WTC11 (cell line): ENCODE measurements at regions not wholly inside any gene's neighbourhood (a gene's known extent, or its start where the extent isn't known, plus 50 kb on each side); places are given as distances from the start of the nearest gene placed in this dataset.

Experiments used
- ATAC-seq: fragments of 200-7000 bp; cut with Tn5 transposase; 2 replicates; pipeline ENCODE4 v1.10.0; 2021; ENCODE audit warnings: mild to moderate bottlenecking, moderate library complexity
- CTCF ChIA-PET: fragments of 300-600 bp; sonication (Branson Sonifier 250); formaldehyde crosslinking; loops from one replicate; lab custom pipeline; 2021; ENCODE audit warnings: antibody characterized with exemption; lab: Charles Lee
- POLR2A ChIA-PET: fragments of 350-600 bp; sonication (Branson Sonifier 250); formaldehyde crosslinking; loops from one replicate; lab custom pipeline; 2021; ENCODE audit warnings: antibody characterized with exemption; lab: Charles Lee
- DNase-seq: peaks from one replicate; pipeline ENCODE4 v3.0.0; 2021; ENCODE audit warnings: low spot score
- H3K27ac Mint-ChIP-seq: 2 replicates; pipeline ENCODE4 v1.8.0; 2021; ENCODE audit warnings: mixed read lengths
- H3K27me3 Mint-ChIP-seq: 2 replicates; pipeline ENCODE4 v1.8.0; 2021; ENCODE audit warnings: low read depth, mild to moderate bottlenecking, moderate library complexity, mixed read lengths
- H3K36me3 Mint-ChIP-seq: 2 replicates; pipeline ENCODE4 v1.8.0; 2021; ENCODE audit warnings: mixed read lengths
- H3K4me1 Mint-ChIP-seq: 2 replicates; pipeline ENCODE4 v1.8.0; 2022; ENCODE audit warnings: mixed read lengths
- H3K4me3 Mint-ChIP-seq: 2 replicates; pipeline ENCODE4 v1.8.0; 2021; ENCODE audit warnings: mild to moderate bottlenecking, moderate library complexity, mixed read lengths
- H3K9me3 Mint-ChIP-seq: 2 replicates; pipeline ENCODE4 v1.8.0; 2021; ENCODE audit warnings: mixed read lengths
- ETV6 ChIP-seq: sonication (generic); formaldehyde crosslinking; IDR thresholded peaks from 2 replicates; pipeline ENCODE4 v1.8.1; 2022; ENCODE audit warnings: mild to moderate bottlenecking, missing genetic modification reagents
- FOXP1 ChIP-seq: sonication (generic); formaldehyde crosslinking; IDR thresholded peaks from 2 replicates; pipeline ENCODE4 v1.8.0; 2022; ENCODE audit warnings: missing genetic modification reagents, mild to moderate bottlenecking, moderate library complexity, borderline replicate concordance
- GABPB1 ChIP-seq: sonication (generic); formaldehyde crosslinking; IDR thresholded peaks from 2 replicates; pipeline ENCODE4 v1.8.1; 2023; ENCODE audit warnings: mild to moderate bottlenecking, missing genetic modification reagents
- HMGA2 ChIP-seq: fragments of 250-450 bp; sonication (Bioruptor Pico); IDR thresholded peaks from 2 replicates; pipeline ENCODE4 v1.4.0; 2021; ENCODE audit warnings: mild to moderate bottlenecking, moderate library complexity
- JAZF1 ChIP-seq: fragments of 250-450 bp; sonication (Bioruptor Pico); IDR thresholded peaks from 2 replicates; pipeline ENCODE4 v1.9.0; 2021; ENCODE audit warnings: moderate library complexity, mild to moderate bottlenecking, inconsistent platforms
- KAT7 ChIP-seq: sonication (generic); formaldehyde crosslinking; IDR thresholded peaks from 2 replicates; pipeline ENCODE4 v1.8.1; 2023; ENCODE audit warnings: missing genetic modification reagents, mild to moderate bottlenecking, borderline replicate concordance
- PRRX2 ChIP-seq: fragments of 250-450 bp; sonication (Bioruptor Pico); IDR thresholded peaks from 2 replicates; pipeline ENCODE4 v1.8.0; 2021; ENCODE audit warnings: mild to moderate bottlenecking
- USF1 ChIP-seq: sonication (generic); formaldehyde crosslinking; IDR thresholded peaks from 2 replicates; pipeline ENCODE4 v1.8.0; 2022; ENCODE audit warnings: mild to moderate bottlenecking, missing genetic modification reagents
- ZNF121 ChIP-seq: sonication (generic); formaldehyde crosslinking; IDR thresholded peaks from 2 replicates; pipeline ENCODE4 v1.8.0; 2023; ENCODE audit warnings: missing genetic modification reagents
- ZNF423 ChIP-seq: fragments of 250-450 bp; sonication (Bioruptor Pico); IDR thresholded peaks from 2 replicates; pipeline ENCODE4 v2.1.2; 2022; ENCODE audit warnings: mild to moderate bottlenecking, moderate library complexity
- ZNF512 ChIP-seq: sonication (generic); formaldehyde crosslinking; IDR thresholded peaks from 2 replicates; pipeline ENCODE4 v1.8.1; 2022; ENCODE audit warnings: missing genetic modification reagents, borderline replicate concordance
- TF ChIP-seq, protein P1 (sequence below): fragments of 250-450 bp; sonication (Bioruptor Pico); IDR thresholded peaks from 2 replicates; pipeline ENCODE4 v1.9.0; 2021; ENCODE audit warnings: mild to moderate bottlenecking
- TF ChIP-seq, protein P2 (sequence below): fragments of 250-450 bp; sonication (Bioruptor Pico); IDR thresholded peaks from 2 replicates; pipeline ENCODE4 v1.9.0; 2021; ENCODE audit warnings: moderate library complexity, mild to moderate bottlenecking, inconsistent platforms, borderline replicate concordance
- TF ChIP-seq, protein P3 (sequence below): sonication (generic); formaldehyde crosslinking; IDR thresholded peaks from 2 replicates; pipeline ENCODE4 v1.8.1; 2023; ENCODE audit warnings: mild to moderate bottlenecking, missing genetic modification reagents, moderate library complexity
- TF ChIP-seq, protein P4 (sequence below): sonication (generic); formaldehyde crosslinking; IDR thresholded peaks from 2 replicates; pipeline ENCODE4 v1.8.1; 2023; ENCODE audit warnings: mild to moderate bottlenecking, missing genetic modification reagents, borderline replicate concordance
- TF ChIP-seq, protein P5 (sequence below): sonication (generic); formaldehyde crosslinking; IDR thresholded peaks from 2 replicates; pipeline ENCODE4 v1.8.1; 2022; ENCODE audit warnings: mild to moderate bottlenecking, moderate library complexity, missing genetic modification reagents

DNA sequence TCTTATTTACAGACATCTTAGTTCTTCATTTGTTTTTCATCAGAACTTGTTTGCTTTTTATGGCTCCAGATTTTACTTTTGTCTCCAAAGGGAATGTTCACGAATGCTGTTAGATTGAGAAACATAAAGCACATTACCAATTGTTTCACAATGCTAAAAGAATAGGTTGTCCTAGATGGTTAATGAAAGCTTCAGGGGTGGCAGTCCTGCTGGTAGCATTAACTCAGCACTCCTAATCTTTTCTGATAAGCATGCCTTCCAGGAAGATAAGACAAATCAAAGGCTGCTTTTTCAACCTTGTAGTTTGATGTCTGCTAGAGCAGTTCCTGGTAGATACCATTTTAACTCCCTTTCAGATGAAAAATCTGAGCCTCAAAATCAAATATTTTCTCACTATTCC lies 619.4 kb downstream of the PYDC2 start:
- Mint-ChIP-seq H3K27ac (no peak overlapping the region), H3K36me3 (peaks cover 10% of the 10 kb centered on the region), H3K27me3 (no peaks in the 10 kb centered on the region), H3K9me3 (peaks cover 18% of the 10 kb centered on the region), H3K4me3 (no peak overlapping the region), H3K4me1 (peaks cover 32% of the 10 kb centered on the region)
- ChIA-PET CTCF (interaction anchor here (1.1 kb wide), 1 partner anchor 10 kb away, joined by 3 read pairs; no protein-coding TSS in a partner anchor), POLR2A (no interaction called here)
- DNase-seq (no peak), ATAC-seq (no peak)
- no peak for TF ChIP-seq ETV6 (CRISPR knock-in tag)
- TF ChIP-seq, protein P1, sequence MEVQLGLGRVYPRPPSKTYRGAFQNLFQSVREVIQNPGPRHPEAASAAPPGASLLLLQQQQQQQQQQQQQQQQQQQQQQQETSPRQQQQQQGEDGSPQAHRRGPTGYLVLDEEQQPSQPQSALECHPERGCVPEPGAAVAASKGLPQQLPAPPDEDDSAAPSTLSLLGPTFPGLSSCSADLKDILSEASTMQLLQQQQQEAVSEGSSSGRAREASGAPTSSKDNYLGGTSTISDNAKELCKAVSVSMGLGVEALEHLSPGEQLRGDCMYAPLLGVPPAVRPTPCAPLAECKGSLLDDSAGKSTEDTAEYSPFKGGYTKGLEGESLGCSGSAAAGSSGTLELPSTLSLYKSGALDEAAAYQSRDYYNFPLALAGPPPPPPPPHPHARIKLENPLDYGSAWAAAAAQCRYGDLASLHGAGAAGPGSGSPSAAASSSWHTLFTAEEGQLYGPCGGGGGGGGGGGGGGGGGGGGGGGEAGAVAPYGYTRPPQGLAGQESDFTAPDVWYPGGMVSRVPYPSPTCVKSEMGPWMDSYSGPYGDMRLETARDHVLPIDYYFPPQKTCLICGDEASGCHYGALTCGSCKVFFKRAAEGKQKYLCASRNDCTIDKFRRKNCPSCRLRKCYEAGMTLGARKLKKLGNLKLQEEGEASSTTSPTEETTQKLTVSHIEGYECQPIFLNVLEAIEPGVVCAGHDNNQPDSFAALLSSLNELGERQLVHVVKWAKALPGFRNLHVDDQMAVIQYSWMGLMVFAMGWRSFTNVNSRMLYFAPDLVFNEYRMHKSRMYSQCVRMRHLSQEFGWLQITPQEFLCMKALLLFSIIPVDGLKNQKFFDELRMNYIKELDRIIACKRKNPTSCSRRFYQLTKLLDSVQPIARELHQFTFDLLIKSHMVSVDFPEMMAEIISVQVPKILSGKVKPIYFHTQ (CRISPR knock-in tag), result no peak
- TF ChIP-seq, all 79 proteins: peak for 0

- peaks cover 28% of the 10 kb centered on the region for H3K4me1 Mint-ChIP-seq
- no peak for ATAC-seq
- POLR2A ChIA-PET, result interaction anchor here (0.9 kb wide), 1 partner anchor 58 kb away, joined by 7 read pairs; no protein-coding TSS in a partner anchor
- no peak for TF ChIP-seq USF1 (CRISPR knock-in tag)
- TF ChIP-seq, protein P2, sequence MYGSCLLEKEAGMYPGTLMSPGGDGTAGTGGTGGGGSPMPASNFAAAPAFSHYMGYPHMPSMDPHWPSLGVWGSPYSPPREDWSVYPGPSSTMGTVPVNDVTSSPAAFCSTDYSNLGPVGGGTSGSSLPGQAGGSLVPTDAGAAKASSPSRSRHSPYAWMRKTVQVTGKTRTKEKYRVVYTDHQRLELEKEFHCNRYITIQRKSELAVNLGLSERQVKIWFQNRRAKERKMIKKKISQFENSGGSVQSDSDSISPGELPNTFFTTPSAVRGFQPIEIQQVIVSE (CRISPR knock-in tag), result no peak
- TF ChIP-seq, protein P3, sequence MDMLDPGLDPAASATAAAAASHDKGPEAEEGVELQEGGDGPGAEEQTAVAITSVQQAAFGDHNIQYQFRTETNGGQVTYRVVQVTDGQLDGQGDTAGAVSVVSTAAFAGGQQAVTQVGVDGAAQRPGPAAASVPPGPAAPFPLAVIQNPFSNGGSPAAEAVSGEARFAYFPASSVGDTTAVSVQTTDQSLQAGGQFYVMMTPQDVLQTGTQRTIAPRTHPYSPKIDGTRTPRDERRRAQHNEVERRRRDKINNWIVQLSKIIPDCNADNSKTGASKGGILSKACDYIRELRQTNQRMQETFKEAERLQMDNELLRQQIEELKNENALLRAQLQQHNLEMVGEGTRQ (CRISPR knock-in tag), result no peak
- TF ChIP-seq, protein P4, sequence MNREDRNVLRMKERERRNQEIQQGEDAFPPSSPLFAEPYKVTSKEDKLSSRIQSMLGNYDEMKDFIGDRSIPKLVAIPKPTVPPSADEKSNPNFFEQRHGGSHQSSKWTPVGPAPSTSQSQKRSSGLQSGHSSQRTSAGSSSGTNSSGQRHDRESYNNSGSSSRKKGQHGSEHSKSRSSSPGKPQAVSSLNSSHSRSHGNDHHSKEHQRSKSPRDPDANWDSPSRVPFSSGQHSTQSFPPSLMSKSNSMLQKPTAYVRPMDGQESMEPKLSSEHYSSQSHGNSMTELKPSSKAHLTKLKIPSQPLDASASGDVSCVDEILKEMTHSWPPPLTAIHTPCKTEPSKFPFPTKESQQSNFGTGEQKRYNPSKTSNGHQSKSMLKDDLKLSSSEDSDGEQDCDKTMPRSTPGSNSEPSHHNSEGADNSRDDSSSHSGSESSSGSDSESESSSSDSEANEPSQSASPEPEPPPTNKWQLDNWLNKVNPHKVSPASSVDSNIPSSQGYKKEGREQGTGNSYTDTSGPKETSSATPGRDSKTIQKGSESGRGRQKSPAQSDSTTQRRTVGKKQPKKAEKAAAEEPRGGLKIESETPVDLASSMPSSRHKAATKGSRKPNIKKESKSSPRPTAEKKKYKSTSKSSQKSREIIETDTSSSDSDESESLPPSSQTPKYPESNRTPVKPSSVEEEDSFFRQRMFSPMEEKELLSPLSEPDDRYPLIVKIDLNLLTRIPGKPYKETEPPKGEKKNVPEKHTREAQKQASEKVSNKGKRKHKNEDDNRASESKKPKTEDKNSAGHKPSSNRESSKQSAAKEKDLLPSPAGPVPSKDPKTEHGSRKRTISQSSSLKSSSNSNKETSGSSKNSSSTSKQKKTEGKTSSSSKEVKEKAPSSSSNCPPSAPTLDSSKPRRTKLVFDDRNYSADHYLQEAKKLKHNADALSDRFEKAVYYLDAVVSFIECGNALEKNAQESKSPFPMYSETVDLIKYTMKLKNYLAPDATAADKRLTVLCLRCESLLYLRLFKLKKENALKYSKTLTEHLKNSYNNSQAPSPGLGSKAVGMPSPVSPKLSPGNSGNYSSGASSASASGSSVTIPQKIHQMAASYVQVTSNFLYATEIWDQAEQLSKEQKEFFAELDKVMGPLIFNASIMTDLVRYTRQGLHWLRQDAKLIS (CRISPR knock-in tag), result no peak
- TF ChIP-seq JAZF1 (CRISPR knock-in tag), result no peak
- no peak for TF ChIP-seq KAT7 (CRISPR knock-in tag)
- TF ChIP-seq GABPB1 (CRISPR knock-in tag), result no peak
- TF ChIP-seq PRRX2 (CRISPR knock-in tag), result no peak
- no peak for TF ChIP-seq ZNF512 (CRISPR knock-in tag)
- TF ChIP-seq HMGA2, result no peak
- TF ChIP-seq ZNF121 (CRISPR knock-in tag), result no peak
- TF ChIP-seq, protein P5, sequence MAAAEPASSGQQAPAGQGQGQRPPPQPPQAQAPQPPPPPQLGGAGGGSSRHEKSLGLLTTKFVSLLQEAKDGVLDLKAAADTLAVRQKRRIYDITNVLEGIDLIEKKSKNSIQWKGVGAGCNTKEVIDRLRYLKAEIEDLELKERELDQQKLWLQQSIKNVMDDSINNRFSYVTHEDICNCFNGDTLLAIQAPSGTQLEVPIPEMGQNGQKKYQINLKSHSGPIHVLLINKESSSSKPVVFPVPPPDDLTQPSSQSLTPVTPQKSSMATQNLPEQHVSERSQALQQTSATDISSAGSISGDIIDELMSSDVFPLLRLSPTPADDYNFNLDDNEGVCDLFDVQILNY (CRISPR knock-in tag), result no peak
- TF ChIP-seq FOXP1, result no peak
- no peak for TF ChIP-seq ZNF423 (CRISPR knock-in tag)
Observed at GRCh38 chr3:192082730-192083660, 622.0 kb downstream of the PYDC2 start.

More at GRCh38 chr3:192082730-192083660, 622.0 kb downstream of the PYDC2 start:
- DNase-seq, result no peak
- Mint-ChIP-seq H3K36me3 (no peaks in the 10 kb centered on the region), H3K27ac (no peak overlapping the region), H3K9me3 (peaks cover 11% of the 10 kb centered on the region), H3K4me3 (no peak overlapping the region), H3K27me3 (no peaks in the 10 kb centered on the region)
- CTCF ChIA-PET, result no interaction called here
